GM19035 (cell line): ENCODE measurements at regions not wholly inside any gene's neighbourhood (a gene's known extent, or its start where the extent isn't known, plus 50 kb on each side); places are given as distances from the start of the nearest gene placed in this dataset.

Source experiments
- ATAC-seq: cut with Tn5 transposase; IDR thresholded peaks from one replicate; pipeline ENCODE4 v1.9.1; 2021; ENCODE audit not compliant: unreplicated experiment

GRCh38 chr6:90436403-90436802 lies 139.8 kb upstream of the BACH2 start:
- ATAC-seq = no peak

- no peak for ATAC-seq
These were observed 138.7 kb upstream of the BACH2 start for GRCh38 chr6:90435207-90435899.

GRCh38 chr6:90434094-90434493 lies 137.5 kb upstream of the BACH2 start:
- ATAC-seq = no peak

GRCh38 chr6:90432937-90433336 lies 136.3 kb upstream of the BACH2 start:
- ATAC-seq = no peak

- no peak for ATAC-seq
These were observed 135.6 kb upstream of the BACH2 start for GRCh38 chr6:90432041-90432775.

- ATAC-seq = no peak
These were observed 134.9 kb upstream of the BACH2 start for GRCh38 chr6:90431576-90431975.

GRCh38 chr6:90429713-90430112 lies 133.1 kb upstream of the BACH2 start:
- no peak for ATAC-seq

- no peak for ATAC-seq
These were observed 131.9 kb upstream of the BACH2 start for GRCh38 chr6:90428514-90428913.

GRCh38 chr6:90425161-90425641 lies 128.6 kb upstream of the BACH2 start:
- peak; percentile 97 for ATAC-seq

GRCh38 chr6:90424580-90424979 lies 127.9 kb upstream of the BACH2 start:
- ATAC-seq = no peak

- no peak for ATAC-seq
These were observed 125.0 kb upstream of the BACH2 start for GRCh38 chr6:90421666-90422065.

- ATAC-seq = no peak
These were observed 123.9 kb upstream of the BACH2 start for GRCh38 chr6:90420500-90420899.

GRCh38 chr6:90417385-90417784 lies 120.7 kb upstream of the BACH2 start:
- no peak for ATAC-seq

GRCh38 chr6:90416322-90416721 lies 119.7 kb upstream of the BACH2 start:
- ATAC-seq = no peak

GRCh38 chr6:90415178-90415577 lies 118.5 kb upstream of the BACH2 start:
- ATAC-seq = no peak

- no peak for ATAC-seq
These were observed 117.7 kb upstream of the BACH2 start for GRCh38 chr6:90414352-90414751.

- no peak for ATAC-seq
These were observed 117.2 kb upstream of the BACH2 start for GRCh38 chr6:90413867-90414266.

- no peak for ATAC-seq
These were observed 116.8 kb upstream of the BACH2 start for GRCh38 chr6:90413396-90413795.

GRCh38 chr6:90412538-90413369 lies 116.1 kb upstream of the BACH2 start:
- no peak for ATAC-seq

- ATAC-seq = peak; percentile 96
These were observed 114.7 kb upstream of the BACH2 start for GRCh38 chr6:90411292-90411781.

- ATAC-seq = no peak
These were observed 113.1 kb upstream of the BACH2 start for GRCh38 chr6:90409700-90410099.
